ENCODE measurements at regions not wholly inside any gene's neighbourhood (a gene's known extent, or its start where the extent isn't known, plus 50 kb on each side); places are given as distances from the start of the nearest gene placed in this dataset.

- ATAC-seq, result no peak
- no peaks in the 10 kb centered on the region for H3K4me1 Mint-ChIP-seq (ENCODE audit: low read depth)
- no peak for DNase-seq
- no peak overlapping the region for H3K27ac Mint-ChIP-seq
- peaks cover 7% of the 10 kb centered on the region for H3K27me3 Mint-ChIP-seq
- H3K9me3 Mint-ChIP-seq, result no peaks in the 10 kb centered on the region
- TF ChIP-seq CTCF (IDR thresholded peaks at IDR 0.05), result no peak
- ChIA-PET POLR2A (no interaction called here), CTCF (interaction anchor here (1.5 kb wide), 1 partner anchor 16 kb away, joined by 4 read pairs; no protein-coding TSS in a partner anchor)
- no peaks in the 10 kb centered on the region for H3K36me3 Mint-ChIP-seq (ENCODE audit: low read depth)
- intact Hi-C loops (cut with micrococcal nuclease), result no loop called here
- no peak overlapping the region for H3K4me3 Mint-ChIP-seq
Measured at GRCh38 chr16:49936791-49937190, 80.9 kb upstream of the ZNF423 start.

GRCh38 chr16:49937886-49938285 lies 82.0 kb upstream of the ZNF423 start:
- DNase-seq (no peak), ATAC-seq (no peak)
- Mint-ChIP-seq H3K4me1 (ENCODE audit: low read depth) (no peaks in the 10 kb centered on the region), H3K27me3 (peaks cover 5% of the 10 kb centered on the region), H3K9me3 (no peaks in the 10 kb centered on the region), H3K4me3 (no peak overlapping the region), H3K27ac (no peak overlapping the region), H3K36me3 (ENCODE audit: low read depth) (no peaks in the 10 kb centered on the region)
- TF ChIP-seq CTCF (IDR thresholded peaks at IDR 0.05), result no peak
- intact Hi-C loops (cut with micrococcal nuclease), result no loop called here
- CTCF ChIA-PET, result interaction anchor here (0.7 kb wide), 1 partner anchor 747 kb away, joined by 3 read pairs; no protein-coding TSS in a partner anchor
- POLR2A ChIA-PET, result interaction anchor here (0.6 kb wide), 1 partner anchor 77 kb away, joined by 3 read pairs; no protein-coding TSS in a partner anchor

GRCh38 chr16:49939495-49939894 lies 83.6 kb upstream of the ZNF423 start:
- TF ChIP-seq CTCF (IDR thresholded peaks at IDR 0.05), result no peak
- Mint-ChIP-seq H3K27me3 (peaks cover 6% of the 10 kb centered on the region), H3K4me1 (ENCODE audit: low read depth) (no peaks in the 10 kb centered on the region), H3K9me3 (no peaks in the 10 kb centered on the region), H3K4me3 (no peak overlapping the region), H3K36me3 (ENCODE audit: low read depth) (no peaks in the 10 kb centered on the region), H3K27ac (no peak overlapping the region)
- POLR2A ChIA-PET, result no interaction called here
- DNase-seq, result no peak
- CTCF ChIA-PET, result no interaction called here
- no peak for ATAC-seq
- intact Hi-C loops (cut with micrococcal nuclease), result no loop called here

GRCh38 chr16:49940464-49941224 lies 84.4 kb upstream of the CNEP1R1 start:
- no peak for ATAC-seq
- Mint-ChIP-seq H3K4me3 (no peak overlapping the region), H3K36me3 (ENCODE audit: low read depth) (no peaks in the 10 kb centered on the region), H3K4me1 (ENCODE audit: low read depth) (no peaks in the 10 kb centered on the region), H3K9me3 (no peaks in the 10 kb centered on the region), H3K27ac (no peak overlapping the region), H3K27me3 (peaks cover 6% of the 10 kb centered on the region)
- no peak for DNase-seq
- no peak for TF ChIP-seq CTCF (IDR thresholded peaks at IDR 0.05)
- ChIA-PET POLR2A (no interaction called here), CTCF (no interaction called here)
- intact Hi-C loops (cut with micrococcal nuclease), result no loop called here

- ATAC-seq (no peak), DNase-seq (no peak)
- Mint-ChIP-seq H3K27ac (no peak overlapping the region), H3K27me3 (peaks cover 6% of the 10 kb centered on the region), H3K4me3 (no peak overlapping the region), H3K9me3 (no peaks in the 10 kb centered on the region), H3K4me1 (ENCODE audit: low read depth) (no peaks in the 10 kb centered on the region), H3K36me3 (ENCODE audit: low read depth) (no peaks in the 10 kb centered on the region)
- CTCF ChIA-PET, result interaction anchor here (1.0 to 1.1 kb wide), 2 partner anchors 11 to 87 kb away, joined by 3 read pairs; no protein-coding TSS in a partner anchor
- TF ChIP-seq CTCF (IDR thresholded peaks at IDR 0.05), result no peak
- POLR2A ChIA-PET, result no interaction called here
- intact Hi-C loops (cut with micrococcal nuclease), result no loop called here
Measured at GRCh38 chr16:49944221-49944620, 80.8 kb upstream of the CNEP1R1 start.

All from activated CD8-positive, alpha-beta T cell treated with anti-CD3 and anti-CD28 coated beads for 36 hours (primary cell).